Fibroblast of lung (primary cell): ENCODE measurements at regions not wholly inside any gene's neighbourhood (a gene's known extent, or its start where the extent isn't known, plus 50 kb on each side); places are given as distances from the start of the nearest gene placed in this dataset.

Source experiments
- DNase-seq, 2 donors: peaks; one replicate each; pipeline versions ENCODE4 v3.0.0 to v3.0.0-alpha.2; 2010; ENCODE audit warnings: low read depth in 2 of 2
- H2AFZ ChIP-seq: 2 replicates; pipeline ENCODE4 v1.5.1; 2012; ENCODE audit warnings: low read length, control low read depth, inconsistent platforms
- H3K27ac ChIP-seq: 2 replicates; pipeline ENCODE4 v1.5.1; 2011; ENCODE audit warnings: low read length, control low read depth; ENCODE audit not compliant: insufficient read depth
- H3K27me3 ChIP-seq: 2 replicates; pipeline ENCODE4 v1.5.1; 2011; ENCODE audit warnings: mild to moderate bottlenecking, low read length; ENCODE audit not compliant: control insufficient read depth, insufficient read depth
- H3K36me3 ChIP-seq: 2 replicates; pipeline ENCODE4 v1.5.1; 2011; ENCODE audit warnings: low read length; ENCODE audit not compliant: control insufficient read depth, insufficient read depth
- H3K4me1 ChIP-seq: 2 replicates; pipeline ENCODE4 v1.5.1; 2011; ENCODE audit warnings: low read length; ENCODE audit not compliant: control insufficient read depth, insufficient read depth; ENCODE audit errors: extremely low read depth
- H3K4me2 ChIP-seq: 2 replicates; pipeline ENCODE4 v1.5.1; 2011; ENCODE audit warnings: low read length, control low read depth; ENCODE audit not compliant: insufficient read depth; ENCODE audit errors: extremely low read depth
- H3K4me3 ChIP-seq, 4 experiments: fragments of 200-600 bp in 1 of 4; sonication (generic) in 1 of 4; replicated peaks in 1 of 4; 2 replicates each; pipeline ENCODE4 v1.5.1; 2011 to 2016; ENCODE audit warnings: low read length in 4 of 4, low read depth in 3 of 4, mild to moderate bottlenecking in 3 of 4, control low read depth in 2 of 4, inconsistent platforms in 1 of 4, mixed read lengths in 1 of 4; ENCODE audit not compliant: insufficient read depth in 1 of 4; ENCODE audit errors: control extremely low read depth in 1 of 4
- H3K79me2 ChIP-seq: 2 replicates; pipeline ENCODE4 v1.5.1; 2012; ENCODE audit warnings: mild to moderate bottlenecking, low read length, inconsistent platforms; ENCODE audit not compliant: control insufficient read depth, insufficient read depth
- H3K9ac ChIP-seq: 2 replicates; pipeline ENCODE4 v1.5.1; 2011; ENCODE audit warnings: mild to moderate bottlenecking, low read length, control low read depth; ENCODE audit not compliant: insufficient read depth
- H3K9me3 ChIP-seq: 2 replicates; pipeline ENCODE4 v1.5.1; 2012; ENCODE audit warnings: low read depth, low read length; ENCODE audit not compliant: control insufficient read depth, insufficient read depth
- H4K20me1 ChIP-seq: 2 replicates; pipeline ENCODE4 v1.5.1; 2011; ENCODE audit warnings: low read length; ENCODE audit not compliant: control insufficient read depth, insufficient read depth; ENCODE audit errors: extremely low read depth
- EZH2 ChIP-seq: IDR thresholded peaks from 2 replicates; pipeline ENCODE4 v1.5.1; 2012; ENCODE audit warnings: low read length, control low read depth, mild to moderate bottlenecking; ENCODE audit errors: missing control alignments
- TF ChIP-seq, protein P1 (sequence below), 2 donors: IDR thresholded peaks in 1 of 2; conservative IDR thresholded peaks in 1 of 2; 1 replicate in 1 of 2; 2 replicates in 1 of 2; pipeline ENCODE4 v1.5.1; 2011 to 2012; ENCODE audit warnings: low read length in 2 of 2, control low read depth in 1 of 2, inconsistent platforms in 1 of 2, low read depth in 1 of 2, mild to moderate bottlenecking in 1 of 2

DNA sequence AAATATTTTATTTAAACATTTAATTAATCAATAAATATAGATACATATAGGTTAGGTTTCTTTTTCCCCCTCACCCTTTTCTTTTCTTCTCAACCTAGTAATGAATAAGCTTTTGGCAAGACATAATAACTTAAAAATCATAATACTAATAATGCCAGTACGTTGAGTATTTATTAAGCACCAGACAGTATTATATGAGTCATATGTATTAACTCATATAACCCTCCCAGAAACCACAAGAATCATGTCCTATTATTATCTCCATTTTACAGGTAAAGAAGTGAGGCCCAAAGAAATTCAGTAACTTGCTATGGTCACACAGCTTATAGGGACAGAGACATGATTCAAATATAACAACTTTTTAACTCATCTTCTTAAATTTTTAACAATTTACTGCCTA, 834.5 kb upstream of the ADGRL2 start:
- Histone ChIP-seq H3K9me3 (no peaks in the 10 kb centered on the region), H3K79me2 (no peaks in the 10 kb centered on the region), H3K9ac (no peak overlapping the region), H3K27me3 (no peaks in the 10 kb centered on the region), H2AFZ (no peak overlapping the region), H3K27ac (no peak overlapping the region), H3K4me2 (no peak overlapping the region), H3K36me3 (no peaks in the 10 kb centered on the region), H3K4me3 (no peak overlapping the region), H3K4me1 (no peaks in the 10 kb centered on the region), H4K20me1 (no peaks in the 10 kb centered on the region)
- no peak for TF ChIP-seq EZH2
- TF ChIP-seq, protein P1, sequence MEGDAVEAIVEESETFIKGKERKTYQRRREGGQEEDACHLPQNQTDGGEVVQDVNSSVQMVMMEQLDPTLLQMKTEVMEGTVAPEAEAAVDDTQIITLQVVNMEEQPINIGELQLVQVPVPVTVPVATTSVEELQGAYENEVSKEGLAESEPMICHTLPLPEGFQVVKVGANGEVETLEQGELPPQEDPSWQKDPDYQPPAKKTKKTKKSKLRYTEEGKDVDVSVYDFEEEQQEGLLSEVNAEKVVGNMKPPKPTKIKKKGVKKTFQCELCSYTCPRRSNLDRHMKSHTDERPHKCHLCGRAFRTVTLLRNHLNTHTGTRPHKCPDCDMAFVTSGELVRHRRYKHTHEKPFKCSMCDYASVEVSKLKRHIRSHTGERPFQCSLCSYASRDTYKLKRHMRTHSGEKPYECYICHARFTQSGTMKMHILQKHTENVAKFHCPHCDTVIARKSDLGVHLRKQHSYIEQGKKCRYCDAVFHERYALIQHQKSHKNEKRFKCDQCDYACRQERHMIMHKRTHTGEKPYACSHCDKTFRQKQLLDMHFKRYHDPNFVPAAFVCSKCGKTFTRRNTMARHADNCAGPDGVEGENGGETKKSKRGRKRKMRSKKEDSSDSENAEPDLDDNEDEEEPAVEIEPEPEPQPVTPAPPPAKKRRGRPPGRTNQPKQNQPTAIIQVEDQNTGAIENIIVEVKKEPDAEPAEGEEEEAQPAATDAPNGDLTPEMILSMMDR (conservative IDR thresholded peaks at IDR 0.05 in 1 of 2, IDR thresholded peaks at IDR 0.05 in 1 of 2; ENCODE audit: low read depth in 1 of 2, low read length in 2 of 2) = no peak
- peak in 1 of 2 donors; percentile 11 for DNase-seq

DNA sequence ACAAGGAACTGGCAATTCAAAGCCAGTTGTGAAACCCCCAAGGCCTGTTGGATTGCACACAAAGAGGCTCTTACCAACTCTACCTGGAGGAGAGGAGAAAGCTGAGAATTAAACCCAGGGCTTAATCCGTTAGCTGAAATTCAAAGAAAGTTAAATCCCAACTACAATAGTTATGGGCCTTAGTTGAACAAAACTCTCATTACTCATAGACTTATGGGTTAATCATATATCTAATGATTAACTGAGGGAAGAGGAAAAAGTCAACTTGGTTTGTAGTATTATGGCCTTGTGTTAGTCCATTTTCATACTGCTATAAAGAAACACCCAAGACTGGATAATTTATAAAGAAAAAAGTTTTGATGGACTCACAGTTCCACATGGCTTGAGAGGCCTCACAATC, 838.2 kb upstream of the ADGRL2 start:
- Histone ChIP-seq H3K4me3 (no peak overlapping the region), H3K79me2 (no peaks in the 10 kb centered on the region), H3K27ac (no peak overlapping the region), H3K4me1 (no peaks in the 10 kb centered on the region), H4K20me1 (no peaks in the 10 kb centered on the region), H3K9ac (no peak overlapping the region), H3K9me3 (no peaks in the 10 kb centered on the region), H3K27me3 (no peaks in the 10 kb centered on the region), H2AFZ (no peak overlapping the region), H3K36me3 (no peaks in the 10 kb centered on the region), H3K4me2 (no peak overlapping the region)
- TF ChIP-seq, protein P1 (conservative IDR thresholded peaks at IDR 0.05 in 1 of 2, IDR thresholded peaks at IDR 0.05 in 1 of 2; ENCODE audit: low read depth in 1 of 2, low read length in 2 of 2) = no peak
- TF ChIP-seq EZH2 = no peak
- DNase-seq = no peak

DNA sequence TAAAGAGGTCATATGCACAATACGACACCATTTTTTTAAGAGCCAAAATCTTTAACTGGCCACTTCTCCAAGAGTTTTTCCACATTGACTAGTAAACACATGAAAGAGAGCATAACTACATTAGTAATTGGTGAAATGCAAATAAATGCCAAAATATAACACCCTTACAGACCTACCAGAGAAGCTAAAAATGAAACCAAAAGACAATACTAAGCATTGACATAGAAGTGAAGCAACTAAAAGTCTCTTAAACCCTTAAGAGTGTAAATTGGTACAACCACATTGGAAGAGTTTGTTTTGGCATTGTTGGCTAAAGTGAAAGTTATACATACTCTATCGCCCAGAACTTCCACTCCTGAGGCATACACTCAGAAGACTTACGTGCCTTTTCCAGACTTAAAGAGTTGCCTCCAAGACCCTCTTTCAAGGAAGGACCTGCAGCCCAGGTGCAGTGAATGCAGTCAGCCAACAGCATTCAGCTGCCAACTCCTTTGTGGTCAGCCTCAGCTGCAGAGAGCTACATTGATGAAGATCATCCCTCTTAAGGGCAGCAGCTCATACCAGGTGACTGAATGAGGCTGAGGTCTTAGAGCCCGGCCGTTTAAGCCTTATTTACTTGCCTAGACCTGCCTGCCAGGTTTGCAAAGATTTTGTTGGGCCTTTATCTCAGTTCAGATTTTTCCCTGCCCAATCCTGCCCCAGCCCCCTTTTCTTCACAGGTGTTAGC, 839.1 kb upstream of the ADGRL2 start:
- H3K27ac ChIP-seq = no peak overlapping the region

More for the DNA sequence above, 839.1 kb upstream of the ADGRL2 start:
- H3K79me2 ChIP-seq = no peaks in the 10 kb centered on the region
- no peak overlapping the region for H3K9ac ChIP-seq
- no peak overlapping the region for H3K4me2 ChIP-seq
- no peak overlapping the region for H2AFZ ChIP-seq
- no peaks in the 10 kb centered on the region for H4K20me1 ChIP-seq
- no peak overlapping the region for H3K4me3 ChIP-seq
- no peaks in the 10 kb centered on the region for H3K4me1 ChIP-seq
- no peaks in the 10 kb centered on the region for H3K9me3 ChIP-seq
- no peaks in the 10 kb centered on the region for H3K27me3 ChIP-seq
- no peaks in the 10 kb centered on the region for H3K36me3 ChIP-seq
- peak in 1 of 2 donors; percentile 4 for DNase-seq
- TF ChIP-seq, protein P1 (conservative IDR thresholded peaks at IDR 0.05 in 1 of 2, IDR thresholded peaks at IDR 0.05 in 1 of 2; ENCODE audit: low read depth in 1 of 2, low read length in 2 of 2) = no peak
- TF ChIP-seq EZH2 = no peak
